HG02588 (cell line): ENCODE measurements at regions not wholly inside any gene's neighbourhood (a gene's known extent, or its start where the extent isn't known, plus 50 kb on each side); places are given as distances from the start of the nearest gene placed in this dataset.

Experiments used
- ATAC-seq: cut with Tn5 transposase; IDR thresholded peaks from one replicate; pipeline ENCODE4 v1.9.1; 2021; ENCODE audit warnings: mild to moderate bottlenecking, moderate library complexity; ENCODE audit not compliant: unreplicated experiment

GRCh38 chr10:111873041-111873440 is 310.5 kb downstream of the GPAM start:
- ATAC-seq: no peak

GRCh38 chr10:111873621-111874135 is 309.9 kb downstream of the GPAM start:
- no peak for ATAC-seq

GRCh38 chr10:111874576-111874975 is 309.0 kb downstream of the GPAM start:
- no peak for ATAC-seq

- ATAC-seq: no peak
Observed at GRCh38 chr10:111875725-111876124, 307.8 kb downstream of the GPAM start.

- no peak for ATAC-seq
Observed at GRCh38 chr10:111877258-111877657, 306.3 kb downstream of the GPAM start.

GRCh38 chr10:111879969-111880368 is 303.6 kb downstream of the GPAM start:
- ATAC-seq: no peak

GRCh38 chr10:111885046-111885445 is 298.5 kb downstream of the GPAM start:
- no peak for ATAC-seq

GRCh38 chr10:111885919-111886318 is 297.6 kb downstream of the GPAM start:
- ATAC-seq: no peak

GRCh38 chr10:111887266-111887665 is 296.3 kb downstream of the GPAM start:
- no peak for ATAC-seq

GRCh38 chr10:111890046-111890445 is 293.5 kb downstream of the GPAM start:
- no peak for ATAC-seq

GRCh38 chr10:111916011-111916410 is 267.6 kb downstream of the GPAM start:
- ATAC-seq: no peak

GRCh38 chr10:111921821-111922220 is 261.7 kb downstream of the GPAM start:
- no peak for ATAC-seq

GRCh38 chr10:111923032-111923431 is 260.5 kb downstream of the GPAM start:
- ATAC-seq: no peak

- no peak for ATAC-seq
Observed at GRCh38 chr10:111926286-111926685, 257.3 kb downstream of the GPAM start.

GRCh38 chr10:111933937-111934336 is 249.6 kb downstream of the GPAM start:
- no peak for ATAC-seq

- ATAC-seq: no peak
Observed at GRCh38 chr10:111934931-111935330, 248.6 kb downstream of the GPAM start.

- no peak for ATAC-seq
Observed at GRCh38 chr10:111936143-111936542, 247.4 kb downstream of the GPAM start.

- no peak for ATAC-seq
Observed at GRCh38 chr10:111944331-111944730, 239.2 kb downstream of the GPAM start.

- ATAC-seq: no peak
Observed at GRCh38 chr10:111953949-111954348, 229.6 kb downstream of the GPAM start.

GRCh38 chr10:111954386-111954785 is 229.2 kb downstream of the GPAM start:
- ATAC-seq: no peak

GRCh38 chr10:111956841-111957240 is 226.7 kb downstream of the GPAM start:
- no peak for ATAC-seq

- ATAC-seq: no peak
Observed at GRCh38 chr10:111962951-111963350, 220.6 kb downstream of the GPAM start.

- no peak for ATAC-seq
Observed at GRCh38 chr10:111967116-111967515, 216.4 kb downstream of the GPAM start.

GRCh38 chr10:111967547-111967946 is 216.0 kb downstream of the GPAM start:
- no peak for ATAC-seq
